H1 (cell line): ENCODE measurements at regions not wholly inside any gene's neighbourhood (a gene's known extent, or its start where the extent isn't known, plus 50 kb on each side); places are given as distances from the start of the nearest gene placed in this dataset.

ENCODE experiments used
- ASH2L ChIP-seq: fragments of 200-600, 300-600 bp; sonication (generic); IDR thresholded peaks from one replicate; pipeline ENCODE4 v1.7.1; 2017; ENCODE audit warnings: low read length
- BACH1 ChIP-seq: IDR thresholded peaks from 2 replicates; pipeline ENCODE4 v1.6.1; 2012; ENCODE audit warnings: low read length, improper control_type of control experiment
- CTCF ChIP-seq, 3 experiments: IDR thresholded peaks; 1 replicate in 2 of 3; 2 replicates in 1 of 3; pipeline versions ENCODE4 v1.5.1 to v1.6.1; 2011; ENCODE audit warnings: low read length in 3 of 3, mild to moderate bottlenecking in 3 of 3, inconsistent platforms in 2 of 3, low read depth in 1 of 3, moderate library complexity in 1 of 3; ENCODE audit not compliant: insufficient read depth in 1 of 3; ENCODE audit errors: control extremely low read depth in 1 of 3
- EP300 ChIP-seq, 2 experiments: IDR thresholded peaks; 1 replicate in 1 of 2; 2 replicates in 1 of 2; pipeline ENCODE4 v1.6.1; 2011 to 2012; ENCODE audit warnings: low read depth in 2 of 2, low read length in 2 of 2, mild to moderate bottlenecking in 2 of 2, borderline replicate concordance in 1 of 2, inconsistent platforms in 1 of 2, moderate library complexity in 1 of 2
- MAFK ChIP-seq: IDR thresholded peaks from 2 replicates; pipeline ENCODE4 v1.6.1; 2012; ENCODE audit warnings: low read depth, mild to moderate bottlenecking, improper control_type of control experiment, low read length
- POLR2A ChIP-seq, 2 experiments: IDR thresholded peaks; 1 replicate in 1 of 2; 2 replicates in 1 of 2; pipeline ENCODE4 v1.6.1; 2011; ENCODE audit warnings: low read depth in 2 of 2, low read length in 2 of 2, mild to moderate bottlenecking in 2 of 2; ENCODE audit errors: control extremely low read depth in 1 of 2
- POLR2AphosphoS5 ChIP-seq: IDR thresholded peaks from 2 replicates; pipeline ENCODE4 v1.6.1; 2011; ENCODE audit warnings: low read depth, low read length
- RFX5 ChIP-seq: IDR thresholded peaks from 2 replicates; pipeline ENCODE4 v1.6.1; 2011; ENCODE audit warnings: low read depth, low read length, improper control_type of control experiment, borderline replicate concordance
- SIN3A ChIP-seq, 2 experiments: IDR thresholded peaks in 1 of 2; conservative IDR thresholded peaks in 1 of 2; 2 replicates each; pipeline ENCODE4 v1.6.1; 2011 to 2012; ENCODE audit warnings: low read length in 2 of 2, improper control_type of control experiment in 1 of 2, low read depth in 1 of 2, mild to moderate bottlenecking in 1 of 2
- TEAD4 ChIP-seq: IDR thresholded peaks from 2 replicates; pipeline ENCODE4 v1.6.1; 2012; ENCODE audit warnings: low read depth, low read length, inconsistent platforms, mixed read lengths

GRCh38 chr2:38466409-38466808, 89.3 kb upstream of the ATL2 start:
- no peak for TF ChIP-seq CTCF (IDR thresholded peaks at IDR 0.05; ENCODE audit: control extremely low read depth in 1 of 3, insufficient read depth in 1 of 3, low read depth in 1 of 3, low read length in 3 of 3)
- no peak for TF ChIP-seq BACH1
- TF ChIP-seq POLR2A (IDR thresholded peaks at IDR 0.05; ENCODE audit: control extremely low read depth in 1 of 2, low read depth in 2 of 2, low read length in 2 of 2): no peak
- TF ChIP-seq ASH2L: no peak
- TF ChIP-seq RFX5: no peak
- TF ChIP-seq MAFK: no peak
- no peak for TF ChIP-seq EP300 (IDR thresholded peaks at IDR 0.05; ENCODE audit: borderline replicate concordance in 1 of 2, low read depth in 2 of 2, low read length in 2 of 2)
- no peak for TF ChIP-seq SIN3A (conservative IDR thresholded peaks at IDR 0.05 in 1 of 2, IDR thresholded peaks at IDR 0.05 in 1 of 2; ENCODE audit: low read depth in 1 of 2, low read length in 2 of 2)
- no peak for TF ChIP-seq POLR2AphosphoS5
- TF ChIP-seq TEAD4: no peak
